ENCODE measurements at regions not wholly inside any gene's neighbourhood (a gene's known extent, or its start where the extent isn't known, plus 50 kb on each side); places are given as distances from the start of the nearest gene placed in this dataset.
"Not testable (repeated sequence)": the region's sequence is repeated elsewhere in the genome, so short reads cannot be mapped to it uniquely, and the experiment has no call there.

GRCh38 chr3:106840319-106840718 is 536.9 kb upstream of the CCDC54 start:
- Histone ChIP-seq H3K27me3 (ENCODE audit: control insufficient read depth, insufficient read depth, low read length) (no peaks in the 10 kb centered on the region), H3K36me3 (ENCODE audit: control insufficient read depth, insufficient read depth, low read length) (no peaks in the 10 kb centered on the region), H3K4me3 (ENCODE audit: low read depth, low read length) (no peak overlapping the region)
- ChIA-PET CTCF (no interaction called here), POLR2A (no interaction called here)
- DNase-seq (ENCODE audit: low read depth) = no peak
- TF ChIP-seq, protein P1, sequence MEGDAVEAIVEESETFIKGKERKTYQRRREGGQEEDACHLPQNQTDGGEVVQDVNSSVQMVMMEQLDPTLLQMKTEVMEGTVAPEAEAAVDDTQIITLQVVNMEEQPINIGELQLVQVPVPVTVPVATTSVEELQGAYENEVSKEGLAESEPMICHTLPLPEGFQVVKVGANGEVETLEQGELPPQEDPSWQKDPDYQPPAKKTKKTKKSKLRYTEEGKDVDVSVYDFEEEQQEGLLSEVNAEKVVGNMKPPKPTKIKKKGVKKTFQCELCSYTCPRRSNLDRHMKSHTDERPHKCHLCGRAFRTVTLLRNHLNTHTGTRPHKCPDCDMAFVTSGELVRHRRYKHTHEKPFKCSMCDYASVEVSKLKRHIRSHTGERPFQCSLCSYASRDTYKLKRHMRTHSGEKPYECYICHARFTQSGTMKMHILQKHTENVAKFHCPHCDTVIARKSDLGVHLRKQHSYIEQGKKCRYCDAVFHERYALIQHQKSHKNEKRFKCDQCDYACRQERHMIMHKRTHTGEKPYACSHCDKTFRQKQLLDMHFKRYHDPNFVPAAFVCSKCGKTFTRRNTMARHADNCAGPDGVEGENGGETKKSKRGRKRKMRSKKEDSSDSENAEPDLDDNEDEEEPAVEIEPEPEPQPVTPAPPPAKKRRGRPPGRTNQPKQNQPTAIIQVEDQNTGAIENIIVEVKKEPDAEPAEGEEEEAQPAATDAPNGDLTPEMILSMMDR (IDR thresholded peaks at IDR 0.05; ENCODE audit: insufficient read depth, low read depth, low read length) = no peak

DNA sequence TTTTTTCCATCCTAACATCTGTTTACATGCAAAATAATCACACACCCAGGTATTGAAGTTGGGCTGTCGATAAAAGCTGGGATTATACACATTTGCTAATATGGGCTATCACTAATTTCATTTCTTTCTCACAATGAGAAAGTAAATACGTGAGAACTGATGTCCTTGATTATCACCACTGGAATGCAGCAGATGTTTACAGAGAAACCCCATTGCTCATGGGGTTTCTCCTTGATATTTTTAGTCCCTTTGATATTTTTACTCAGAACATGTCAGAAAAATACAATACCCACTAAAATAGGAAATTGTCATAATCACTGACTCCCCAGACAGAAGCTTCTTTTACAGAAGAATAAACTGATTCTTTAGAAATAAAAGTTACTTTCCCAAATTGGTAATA is 535.1 kb upstream of the CCDC54 start:
- Histone ChIP-seq H3K27me3 (ENCODE audit: control insufficient read depth, insufficient read depth, low read length) (no peaks in the 10 kb centered on the region), H3K4me3 (ENCODE audit: low read depth, low read length) (no peak overlapping the region), H3K36me3 (ENCODE audit: control insufficient read depth, insufficient read depth, low read length) (no peaks in the 10 kb centered on the region)
- no peak for DNase-seq (ENCODE audit: low read depth)
- TF ChIP-seq, protein P1 (IDR thresholded peaks at IDR 0.05; ENCODE audit: insufficient read depth, low read depth, low read length) = no peak
- CTCF ChIA-PET = no interaction called here
- POLR2A ChIA-PET = no interaction called here

- POLR2A ChIA-PET = no interaction called here
These were observed 532.6 kb upstream of the CCDC54 start for GRCh38 chr3:106844638-106845037.

DNA sequence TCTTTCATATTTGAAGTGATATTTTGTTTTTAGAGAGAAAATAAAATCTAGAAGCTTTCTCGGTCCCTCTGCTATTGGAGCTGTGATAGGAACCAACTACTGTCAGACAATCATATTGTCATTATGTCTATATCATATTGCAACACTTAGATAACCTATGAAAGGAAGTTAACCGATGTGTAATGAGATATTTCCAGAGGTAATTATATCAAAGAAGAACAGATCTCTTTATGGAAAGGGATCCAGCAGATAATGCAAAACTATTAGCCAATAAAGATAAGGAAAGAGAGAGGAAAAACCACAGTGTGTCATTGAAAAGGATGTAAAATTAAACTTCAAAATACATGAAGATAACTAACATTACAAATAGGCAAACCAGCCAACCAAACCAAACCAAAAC is 529.1 kb upstream of the CCDC54 start:
- DNase-seq (ENCODE audit: low read depth) = no peak
- ChIA-PET POLR2A (no interaction called here), CTCF (no interaction called here)
- no peak overlapping the region for H3K4me3 ChIP-seq (ENCODE audit: low read depth, low read length)
- no peaks in the 10 kb centered on the region for H3K27me3 ChIP-seq (ENCODE audit: control insufficient read depth, insufficient read depth, low read length)
- H3K36me3 ChIP-seq (ENCODE audit: control insufficient read depth, insufficient read depth, low read length) = no peaks in the 10 kb centered on the region
- TF ChIP-seq, protein P1 (IDR thresholded peaks at IDR 0.05; ENCODE audit: insufficient read depth, low read depth, low read length) = no peak

More at GRCh38 chr3:106844638-106845037, 532.6 kb upstream of the CCDC54 start:
- CTCF ChIA-PET = no interaction called here
- no peak for DNase-seq (ENCODE audit: low read depth)
- H3K4me3 ChIP-seq (ENCODE audit: low read depth, low read length) = no peak overlapping the region
- TF ChIP-seq, protein P1 (IDR thresholded peaks at IDR 0.05; ENCODE audit: insufficient read depth, low read depth, low read length) = no peak
- no peaks in the 10 kb centered on the region for H3K36me3 ChIP-seq (ENCODE audit: control insufficient read depth, insufficient read depth, low read length)
- H3K27me3 ChIP-seq (ENCODE audit: control insufficient read depth, insufficient read depth, low read length) = no peaks in the 10 kb centered on the region

DNA sequence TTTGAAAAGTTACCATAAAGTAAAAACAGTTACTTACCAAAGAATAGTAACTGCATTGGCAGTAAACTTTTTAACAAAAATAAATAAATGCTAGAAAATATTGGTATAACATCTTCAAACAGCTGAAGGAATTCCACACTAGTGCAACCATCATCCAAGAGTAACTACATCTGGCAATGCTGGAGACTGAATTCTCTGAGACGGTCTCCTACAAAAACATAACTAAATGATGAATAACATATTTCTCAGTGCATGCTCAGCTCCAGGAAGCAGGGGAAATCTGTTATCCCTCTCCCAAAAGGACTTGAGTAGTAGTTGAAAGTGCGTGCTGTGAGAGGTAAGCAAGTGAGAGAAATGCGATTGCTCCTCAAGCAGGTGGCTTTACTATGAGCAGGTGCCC is 526.8 kb upstream of the CCDC54 start:
- CTCF ChIA-PET = interaction anchor here (0.7 kb wide), 1 partner anchor 11 kb away, joined by 3 read pairs; no protein-coding TSS in a partner anchor
- H3K36me3 ChIP-seq (ENCODE audit: control insufficient read depth, insufficient read depth, low read length) = no peaks in the 10 kb centered on the region
- no peaks in the 10 kb centered on the region for H3K27me3 ChIP-seq (ENCODE audit: control insufficient read depth, insufficient read depth, low read length)
- DNase-seq (ENCODE audit: low read depth) = no peak
- POLR2A ChIA-PET = interaction anchor here (0.9 kb wide), 1 partner anchor 11 kb away, joined by 4 read pairs; no protein-coding TSS in a partner anchor
- H3K4me3 ChIP-seq (ENCODE audit: low read depth, low read length) = no peak overlapping the region
- TF ChIP-seq, protein P1 (IDR thresholded peaks at IDR 0.05; ENCODE audit: insufficient read depth, low read depth, low read length) = no peak

- POLR2A ChIA-PET; H3K36me3 ChIP-seq (ENCODE audit: control insufficient read depth, insufficient read depth, low read length); CTCF ChIA-PET: not testable (repeated sequence)
These were observed 518.9 kb upstream of the CCDC54 start for GRCh38 chr3:106858321-106858720.

More at GRCh38 chr3:106858321-106858720, 518.9 kb upstream of the CCDC54 start:
- not testable (repeated sequence) for H3K4me3 ChIP-seq (ENCODE audit: low read depth, low read length); H3K27me3 ChIP-seq (ENCODE audit: control insufficient read depth, insufficient read depth, low read length); DNase-seq (ENCODE audit: low read depth)
